ENCODE measurements at regions not wholly inside any gene's neighbourhood (a gene's known extent, or its start where the extent isn't known, plus 50 kb on each side); places are given as distances from the start of the nearest gene placed in this dataset.

- no peaks in the 10 kb centered on the region for H3K4me1 ChIP-seq (ENCODE audit: control insufficient read depth, insufficient read depth, low read length)
- no peak for DNase-seq (ENCODE audit: low read depth, low spot score)
- TF ChIP-seq POLR2AphosphoS5 (IDR thresholded peaks at IDR 0.05; ENCODE audit: low read depth, low read length) (no peak), CTCF (IDR thresholded peaks at IDR 0.05) (no peak), SIN3A (IDR thresholded peaks at IDR 0.05; ENCODE audit: borderline replicate concordance, insufficient read depth, low read depth, low read length) (no peak), TCF7L2 (IDR thresholded peaks at IDR 0.05; ENCODE audit: low read depth, low read length) (no peak), REST (IDR thresholded peaks at IDR 0.05; ENCODE audit: insufficient read depth in 1 of 2, low read depth in 2 of 2, low read length in 1 of 2) (no peak)
- no peak overlapping the region for H3K4me3 ChIP-seq (ENCODE audit: low read depth in 2 of 2, low read length in 2 of 2)
- BruUV-seq (replicated peaks) = no TSS peak
- no peaks in the 10 kb centered on the region for H3K36me3 ChIP-seq (ENCODE audit: control insufficient read depth, insufficient read depth, low read length)
- no peaks in the 10 kb centered on the region for H3K9me3 ChIP-seq (ENCODE audit: control insufficient read depth, insufficient read depth, low read depth, low read length)
- in situ Hi-C loops (cut with HindIII; ENCODE audit: low pct_unique_long_range_greater_than_20kb, low sequenced_read_pairs) = no loop called here
- no peaks in the 10 kb centered on the region for H3K27me3 ChIP-seq (ENCODE audit: control insufficient read depth, insufficient read depth, low read length)
- CTCF ChIA-PET = no interaction called here
- POLR2A ChIA-PET = no interaction called here
- no peak for ATAC-seq
- intact Hi-C loops (cut with micrococcal nuclease; ENCODE audit: unreplicated experiment) = no loop called here
- no peak overlapping the region for H3K27ac ChIP-seq (ENCODE audit: low read length)
Observed at GRCh38 chr9:80928697-80929096, 760.6 kb downstream of the TLE1 start.

- intact Hi-C loops (cut with micrococcal nuclease; ENCODE audit: unreplicated experiment) = no loop called here
- Histone ChIP-seq H3K27ac (ENCODE audit: low read length) (no peak overlapping the region), H3K4me3 (ENCODE audit: low read depth in 2 of 2, low read length in 2 of 2) (no peak overlapping the region), H3K9me3 (ENCODE audit: control insufficient read depth, insufficient read depth, low read depth, low read length) (no peaks in the 10 kb centered on the region), H3K27me3 (ENCODE audit: control insufficient read depth, insufficient read depth, low read length) (no peaks in the 10 kb centered on the region), H3K36me3 (ENCODE audit: control insufficient read depth, insufficient read depth, low read length) (no peaks in the 10 kb centered on the region), H3K4me1 (ENCODE audit: control insufficient read depth, insufficient read depth, low read length) (no peaks in the 10 kb centered on the region)
- in situ Hi-C loops (cut with HindIII; ENCODE audit: low pct_unique_long_range_greater_than_20kb, low sequenced_read_pairs) = no loop called here
- no TSS peak for BruUV-seq (replicated peaks)
- CTCF ChIA-PET = no interaction called here
- DNase-seq (ENCODE audit: low read depth, low spot score) (no peak), ATAC-seq (no peak)
- TF ChIP-seq REST (IDR thresholded peaks at IDR 0.05; ENCODE audit: insufficient read depth in 1 of 2, low read depth in 2 of 2, low read length in 1 of 2) (no peak), CTCF (IDR thresholded peaks at IDR 0.05) (no peak), POLR2AphosphoS5 (IDR thresholded peaks at IDR 0.05; ENCODE audit: low read depth, low read length) (no peak), TCF7L2 (IDR thresholded peaks at IDR 0.05; ENCODE audit: low read depth, low read length) (no peak), SIN3A (IDR thresholded peaks at IDR 0.05; ENCODE audit: borderline replicate concordance, insufficient read depth, low read depth, low read length) (no peak)
- POLR2A ChIA-PET = no interaction called here
Observed at GRCh38 chr9:80926611-80927010, 762.7 kb downstream of the TLE1 start.

Data from Panc1 (cell line).